ENCODE measurements at regions not wholly inside any gene's neighbourhood (a gene's known extent, or its start where the extent isn't known, plus 50 kb on each side); places are given as distances from the start of the nearest gene placed in this dataset.
"Not testable (repeated sequence)": the region's sequence is repeated elsewhere in the genome, so short reads cannot be mapped to it uniquely, and the experiment has no call there.

GRCh38 chr3:81274671-81275070, 486.8 kb downstream of the GBE1 start:
- DNase-seq: no peak

DNA sequence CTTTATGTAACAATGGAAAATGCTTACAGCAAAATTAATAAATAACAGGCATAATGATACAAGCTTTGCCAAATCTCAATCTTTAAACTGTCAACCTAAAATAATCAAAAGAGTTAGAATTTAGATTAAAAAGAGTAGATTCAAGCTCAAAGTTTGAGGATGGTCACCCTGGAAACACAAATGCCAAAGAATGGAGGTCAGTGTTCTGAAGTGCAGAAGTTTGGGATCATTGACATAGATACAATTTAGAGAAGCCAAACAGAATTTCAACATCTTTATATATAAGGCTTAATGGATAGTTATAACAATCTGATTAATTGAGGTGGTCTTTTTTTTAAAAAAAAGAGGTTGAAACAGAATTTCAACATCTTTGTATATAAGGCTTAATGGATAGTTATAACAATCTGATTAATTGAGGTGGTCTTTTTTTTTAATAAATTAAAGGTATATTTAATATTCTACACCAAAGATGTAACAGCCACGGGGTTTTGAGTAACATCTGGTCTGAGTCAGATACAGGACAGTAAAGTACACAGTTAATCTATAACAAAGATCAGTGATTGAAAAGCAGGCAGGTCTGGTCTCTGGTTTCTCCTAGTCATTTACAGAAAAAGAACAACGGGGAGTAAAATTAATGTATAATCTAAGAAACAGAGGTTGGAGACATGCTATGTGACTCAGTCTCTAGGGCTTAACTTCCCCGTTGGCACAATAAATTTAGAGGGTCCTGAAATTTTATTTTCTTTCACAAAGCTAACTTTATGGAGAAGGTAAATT, 490.7 kb downstream of the GBE1 start:
- no peak for DNase-seq

GRCh38 chr3:81268526-81268925, 492.9 kb downstream of the GBE1 start:
- DNase-seq: no peak

DNA sequence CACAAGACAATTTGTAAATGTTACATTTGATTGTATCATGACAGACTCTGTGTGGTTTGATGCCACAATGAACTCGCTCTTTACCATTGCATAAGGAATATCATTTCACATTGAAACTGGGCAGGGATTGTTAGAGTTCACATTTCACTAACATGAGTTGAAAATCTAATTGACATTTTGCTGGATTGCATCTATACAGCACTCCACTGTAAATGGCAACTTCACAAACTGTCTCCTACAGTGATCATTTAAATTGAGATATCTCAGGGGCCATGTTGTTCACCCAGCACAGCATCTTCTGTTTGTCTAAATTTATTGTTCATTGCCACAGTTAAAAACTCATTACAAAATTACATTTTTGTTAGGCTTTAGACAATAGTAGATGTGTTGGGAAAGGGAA, 499.4 kb downstream of the GBE1 start:
- no peak for DNase-seq

GRCh38 chr3:81255463-81255862, 506.0 kb downstream of the GBE1 start:
- no peak for DNase-seq

DNA sequence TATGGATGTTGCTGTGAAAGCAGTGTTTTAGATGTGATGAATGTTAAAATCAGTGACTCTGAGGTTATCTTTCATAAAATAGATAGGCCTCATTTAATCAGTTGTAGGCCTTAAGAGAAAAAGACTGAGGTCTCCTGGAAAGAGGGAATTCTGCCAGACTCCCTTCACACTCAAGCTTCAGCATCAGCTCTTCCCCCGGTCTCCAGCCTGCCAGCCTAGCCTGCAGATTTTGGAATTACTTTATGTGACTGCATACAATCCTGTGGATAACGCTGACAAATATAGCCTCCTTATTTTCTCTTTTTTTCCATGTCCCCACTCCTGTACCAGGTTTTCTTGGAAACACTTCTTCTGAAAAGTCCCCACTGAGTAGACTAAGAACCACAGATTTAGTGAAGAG, 510.3 kb downstream of the GBE1 start:
- DNase-seq: no peak

DNA sequence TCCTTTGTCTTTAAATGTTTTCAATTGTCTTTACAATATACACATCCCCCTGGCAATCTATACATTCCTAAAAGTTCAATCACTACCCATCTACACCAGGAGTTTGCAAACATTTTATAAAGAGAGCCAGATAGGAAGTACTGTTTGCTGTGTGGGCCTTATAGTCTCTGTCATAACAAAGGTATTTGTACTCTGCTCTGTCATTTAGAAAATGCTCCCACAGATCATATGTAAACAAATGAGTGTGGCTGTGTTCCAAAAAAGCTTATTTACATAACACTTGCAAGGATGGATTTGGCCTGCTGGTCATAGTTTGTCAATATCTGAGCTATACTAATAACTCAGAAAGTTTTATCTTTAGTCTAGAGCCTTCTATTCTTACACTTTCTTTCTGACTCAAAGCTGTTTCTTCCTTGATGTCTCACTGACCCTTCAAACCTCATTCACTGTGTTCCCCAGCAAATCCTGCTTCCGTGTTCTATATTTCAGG, 511.9 kb downstream of the GBE1 start:
- DNase-seq: no peak

GRCh38 chr3:81245501-81245900, 515.9 kb downstream of the GBE1 start:
- no peak for DNase-seq

DNA sequence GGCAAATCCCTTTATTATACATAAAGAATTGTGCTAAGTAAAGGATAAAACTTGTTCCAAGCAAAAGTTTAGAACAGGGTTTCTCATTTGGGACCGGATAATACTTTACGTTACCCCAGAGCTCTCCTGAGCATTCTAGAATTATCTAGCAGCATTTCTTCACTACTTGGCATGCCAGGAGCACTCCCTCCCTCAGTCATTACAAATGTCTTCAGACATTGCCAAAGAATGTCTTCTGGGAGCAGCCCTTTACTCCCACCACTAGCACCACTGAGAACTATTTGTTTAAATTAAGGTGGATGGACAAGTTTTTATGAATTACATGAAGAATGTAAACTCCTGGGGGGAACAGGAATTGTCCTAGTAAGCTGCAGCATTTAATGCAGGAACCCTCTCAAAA, 516.4 kb downstream of the GBE1 start:
- DNase-seq: no peak

DNA sequence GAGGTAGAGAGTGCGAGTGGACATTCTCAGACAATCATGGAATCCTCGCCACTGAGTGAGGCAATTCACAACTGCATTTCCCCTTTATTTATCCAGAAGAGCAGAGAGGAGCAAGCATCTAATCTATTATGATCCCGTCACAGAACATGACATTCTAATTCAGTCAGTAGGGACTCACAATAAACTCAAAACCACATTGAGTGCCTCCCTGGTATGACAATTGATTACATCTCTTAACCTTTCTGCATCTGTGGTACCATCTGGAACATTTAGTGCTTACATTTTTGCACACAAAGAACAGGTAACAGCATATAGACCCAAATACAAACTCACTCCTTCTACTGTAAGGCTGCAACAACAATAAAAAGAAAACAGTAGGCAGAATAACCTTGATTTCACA, 517.2 kb downstream of the GBE1 start:
- DNase-seq: no peak

- DNase-seq: no peak
These were observed 518.6 kb downstream of the GBE1 start for GRCh38 chr3:81242871-81243270.

GRCh38 chr3:81237181-81237580, 524.3 kb downstream of the GBE1 start:
- DNase-seq: no peak

GRCh38 chr3:81218023-81218422, 543.4 kb downstream of the GBE1 start:
- no peak for DNase-seq

DNA sequence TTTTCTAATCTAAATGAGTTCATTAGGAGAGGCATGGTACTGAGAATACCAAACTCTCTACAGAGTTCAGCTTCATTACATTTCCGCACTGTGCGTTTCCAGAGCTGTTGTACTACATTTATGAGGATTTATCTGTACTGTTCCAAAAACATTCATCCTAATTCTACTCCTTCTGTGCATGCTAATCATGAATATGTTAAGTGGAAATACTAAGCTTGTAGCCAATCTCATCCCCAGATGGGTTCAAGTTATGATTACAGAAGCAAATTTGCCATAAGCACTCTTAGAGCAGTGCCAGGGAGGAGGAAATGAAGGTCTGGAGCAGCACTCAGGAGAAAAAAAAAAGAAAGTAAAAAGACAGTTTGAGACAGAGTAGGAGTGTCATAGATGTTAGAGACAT, 544.3 kb downstream of the GBE1 start:
- DNase-seq: no peak

GRCh38 chr3:81216192-81216591, 545.3 kb downstream of the GBE1 start:
- no peak for DNase-seq

- DNase-seq: no peak
These were observed 546.8 kb downstream of the GBE1 start for GRCh38 chr3:81214631-81215030.

GRCh38 chr3:81199587-81199986, 561.9 kb downstream of the GBE1 start:
- no peak for DNase-seq

GRCh38 chr3:81198756-81199155, 562.7 kb downstream of the GBE1 start:
- no peak for DNase-seq

DNA sequence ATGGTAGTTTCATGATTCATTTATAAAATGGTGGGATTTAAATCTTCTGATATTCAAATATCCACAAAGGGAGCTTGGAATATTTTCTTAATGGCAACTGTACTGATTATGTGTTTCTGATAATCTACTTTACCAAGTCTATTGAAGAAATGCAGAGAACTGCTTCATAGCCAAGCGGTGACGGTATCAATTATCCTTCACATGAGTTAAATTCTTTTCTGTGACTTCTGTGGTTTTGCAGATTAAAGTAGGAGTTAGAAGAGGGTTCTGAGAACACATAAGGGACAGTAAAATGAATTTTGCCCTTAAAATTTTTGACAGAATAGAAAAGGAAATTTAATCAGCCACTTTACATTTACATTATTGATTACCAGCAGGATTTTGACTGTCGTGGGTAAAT, 563.2 kb downstream of the GBE1 start:
- no peak for DNase-seq

DNA sequence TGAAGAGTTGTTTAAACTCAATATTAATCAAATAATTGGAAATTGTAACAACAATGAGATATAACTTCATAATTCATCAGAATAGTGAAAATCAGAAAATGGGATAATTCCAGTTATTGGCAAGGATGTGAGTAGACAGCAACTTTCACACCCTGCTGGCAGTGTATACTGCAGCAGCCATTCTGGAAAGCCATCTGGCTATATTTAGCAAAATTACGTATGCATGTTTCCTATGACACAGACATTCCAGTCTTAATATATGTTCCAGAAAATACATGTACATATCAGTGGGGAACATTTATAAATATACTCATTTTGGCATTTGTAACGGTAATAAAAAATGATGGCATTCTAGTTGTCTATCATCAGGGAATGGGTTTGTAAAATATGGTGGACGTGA, 564.1 kb downstream of the GBE1 start:
- no peak for DNase-seq

GRCh38 chr3:81195478-81195877, 566.0 kb downstream of the GBE1 start:
- no peak for DNase-seq

DNA sequence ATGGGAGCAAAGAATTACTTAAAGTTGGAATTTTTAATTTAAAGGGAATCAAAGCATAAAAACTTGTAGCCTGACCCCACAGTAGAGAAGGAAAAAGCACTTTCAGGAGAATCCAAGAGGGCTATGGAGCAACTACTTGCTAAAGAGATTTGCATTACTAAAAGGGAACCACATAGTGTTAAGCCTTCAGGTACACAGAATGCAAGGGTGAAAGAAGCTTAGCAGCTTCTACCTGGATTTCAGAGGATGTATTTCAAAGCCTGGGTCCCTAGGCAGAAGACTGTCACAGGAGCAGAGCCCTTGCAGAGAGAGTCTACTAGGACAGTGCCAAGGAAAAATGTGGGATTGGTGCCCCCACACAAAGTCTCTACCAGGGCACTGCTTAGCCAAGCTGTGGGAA, 575.0 kb downstream of the GBE1 start:
- DNase-seq: no peak

- not testable (repeated sequence) for DNase-seq
These were observed 579.2 kb downstream of the GBE1 start for GRCh38 chr3:81182086-81182875.

DNA sequence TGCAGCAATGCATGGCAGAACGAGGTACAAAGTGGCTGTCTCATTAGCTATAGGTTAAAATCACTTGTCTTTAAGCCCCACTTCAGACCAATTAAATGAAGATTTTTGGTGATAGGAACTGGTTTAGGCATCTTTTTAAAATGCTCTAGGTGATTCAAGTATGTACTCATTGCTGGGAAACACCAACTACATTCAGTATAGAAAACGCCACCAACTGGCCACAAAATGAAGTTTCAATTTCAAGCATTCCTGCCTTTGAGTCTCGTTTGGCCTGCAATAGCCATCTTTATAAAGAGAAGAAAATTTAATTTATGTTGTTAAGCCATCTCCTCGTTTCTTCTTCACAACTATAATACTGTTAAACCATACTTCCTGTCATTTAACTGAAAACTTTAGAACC, 587.9 kb downstream of the GBE1 start:
- no peak for DNase-seq

Measured in NCI-H1417 treated with DMSO at 0.1 percent for 48 hours (cell line).